ENCODE measurements at regions not wholly inside any gene's neighbourhood (a gene's known extent, or its start where the extent isn't known, plus 50 kb on each side); places are given as distances from the start of the nearest gene placed in this dataset.

DNA sequence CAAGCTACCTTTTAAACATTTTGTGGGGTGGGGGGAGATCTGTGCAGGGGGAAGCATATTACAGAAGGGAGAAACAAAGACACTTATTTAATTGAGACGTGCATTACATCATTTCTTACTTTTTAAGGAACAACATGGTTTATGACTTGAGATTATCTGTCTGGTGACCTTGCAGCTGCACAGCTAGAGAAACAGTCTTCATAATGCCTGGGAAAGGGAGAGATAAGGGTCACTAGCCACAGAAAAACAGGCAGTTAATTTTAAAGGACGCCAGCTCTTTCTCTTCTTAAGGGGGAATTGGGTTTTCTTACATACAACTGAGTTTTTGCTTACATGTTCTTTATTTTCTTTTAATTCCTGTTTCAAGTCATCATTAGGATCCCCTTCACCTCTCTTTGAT is 147.9 kb downstream of the SST start (continued):
- peak; percentile 62; the same call in 1 of the 2 replicates for TF ChIP-seq MYBL2 (IDR thresholded peaks at IDR 0.05; ENCODE audit: low read depth)
- TF ChIP-seq MYBL2 (CRISPR knock-in tag; IDR thresholded peaks at IDR 0.05; ENCODE audit: borderline replicate concordance), result no peak
- peak; percentile 66 for TF ChIP-seq ZNF644 (tag; IDR thresholded peaks at IDR 0.05; ENCODE audit: low read depth)
- no peak for TF ChIP-seq FIP1L1 (IDR thresholded peaks at IDR 0.05; ENCODE audit: low read depth, low read length, poor library complexity, severe bottlenecking)
- no peak for TF ChIP-seq PTRF (tag; IDR thresholded peaks at IDR 0.05)
- TF ChIP-seq SMARCC2 (IDR thresholded peaks at IDR 0.05; ENCODE audit: low read depth), result peak; percentile 53; the same call in 1 of the 2 replicates
- peak; percentile 21 to 22; a peak in 1 of 4 replicates for TF ChIP-seq RAD21 (CRISPR knock-in tag; conservative IDR thresholded peaks at IDR 0.05 in 1 of 2, IDR thresholded peaks at IDR 0.05 in 1 of 2)
- TF ChIP-seq ZNF584 (CRISPR knock-in tag; IDR thresholded peaks at IDR 0.05; ENCODE audit: low read depth), result no peak
- no peak for TF ChIP-seq RFX7 (CRISPR knock-in tag; IDR thresholded peaks at IDR 0.05)
- TF ChIP-seq SRSF1 (IDR thresholded peaks at IDR 0.05; ENCODE audit: low read depth, low read length), result no peak
- TF ChIP-seq, protein P1, sequence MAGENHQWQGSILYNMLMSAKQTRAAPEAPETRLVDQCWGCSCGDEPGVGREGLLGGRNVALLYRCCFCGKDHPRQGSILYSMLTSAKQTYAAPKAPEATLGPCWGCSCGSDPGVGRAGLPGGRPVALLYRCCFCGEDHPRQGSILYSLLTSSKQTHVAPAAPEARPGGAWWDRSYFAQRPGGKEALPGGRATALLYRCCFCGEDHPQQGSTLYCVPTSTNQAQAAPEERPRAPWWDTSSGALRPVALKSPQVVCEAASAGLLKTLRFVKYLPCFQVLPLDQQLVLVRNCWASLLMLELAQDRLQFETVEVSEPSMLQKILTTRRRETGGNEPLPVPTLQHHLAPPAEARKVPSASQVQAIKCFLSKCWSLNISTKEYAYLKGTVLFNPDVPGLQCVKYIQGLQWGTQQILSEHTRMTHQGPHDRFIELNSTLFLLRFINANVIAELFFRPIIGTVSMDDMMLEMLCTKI (IDR thresholded peaks at IDR 0.05; ENCODE audit: partially characterized antibody), result no peak
- no peak for TF ChIP-seq ZBTB1 (CRISPR knock-in tag; IDR thresholded peaks at IDR 0.05; ENCODE audit: borderline replicate concordance, low read depth)
- TF ChIP-seq, protein P2, sequence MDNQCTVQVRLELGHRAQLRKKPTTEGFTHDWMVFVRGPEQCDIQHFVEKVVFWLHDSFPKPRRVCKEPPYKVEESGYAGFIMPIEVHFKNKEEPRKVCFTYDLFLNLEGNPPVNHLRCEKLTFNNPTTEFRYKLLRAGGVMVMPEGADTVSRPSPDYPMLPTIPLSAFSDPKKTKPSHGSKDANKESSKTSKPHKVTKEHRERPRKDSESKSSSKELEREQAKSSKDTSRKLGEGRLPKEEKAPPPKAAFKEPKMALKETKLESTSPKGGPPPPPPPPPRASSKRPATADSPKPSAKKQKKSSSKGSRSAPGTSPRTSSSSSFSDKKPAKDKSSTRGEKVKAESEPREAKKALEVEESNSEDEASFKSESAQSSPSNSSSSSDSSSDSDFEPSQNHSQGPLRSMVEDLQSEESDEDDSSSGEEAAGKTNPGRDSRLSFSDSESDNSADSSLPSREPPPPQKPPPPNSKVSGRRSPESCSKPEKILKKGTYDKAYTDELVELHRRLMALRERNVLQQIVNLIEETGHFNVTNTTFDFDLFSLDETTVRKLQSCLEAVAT (IDR thresholded peaks at IDR 0.05), result peak in 1 of 2 experiments; percentile 42; a peak in 1 of 4 replicates
- TF ChIP-seq FOXM1 (IDR thresholded peaks at IDR 0.05; ENCODE audit: low read depth), result peak; percentile 91
- TF ChIP-seq FOXM1 (CRISPR knock-in tag; IDR thresholded peaks at IDR 0.05; ENCODE audit: low read depth), result no peak
- peak; percentile 45; the same call in 1 of the 2 replicates for TF ChIP-seq POLR2H (tag; IDR thresholded peaks at IDR 0.05; ENCODE audit: low read depth)
- peak; percentile 92 for TF ChIP-seq TCF3 (CRISPR knock-in tag; IDR thresholded peaks at IDR 0.05)
- no peak for TF ChIP-seq NR4A1 (CRISPR knock-in tag; IDR thresholded peaks at IDR 0.05)
- no peak for TF ChIP-seq NR4A1 (tag; IDR thresholded peaks at IDR 0.05)
- no peak for TF ChIP-seq ZFP36 (IDR thresholded peaks at IDR 0.05; ENCODE audit: low read depth, low read length, partially characterized antibody)
- TF ChIP-seq MXD1 (CRISPR knock-in tag; IDR thresholded peaks at IDR 0.05; ENCODE audit: borderline replicate concordance, poor library complexity, severe bottlenecking), result no peak
- no peak for TF ChIP-seq ELK3 (CRISPR knock-in tag; IDR thresholded peaks at IDR 0.05)
- no peak for TF ChIP-seq HNRNPUL1 (IDR thresholded peaks at IDR 0.05; ENCODE audit: low read length)
- peak in 1 of 2 experiments; percentile 37; a peak in 2 of 4 replicates for TF ChIP-seq ARNT (IDR thresholded peaks at IDR 0.05)
- TF ChIP-seq ATF4 (CRISPR knock-in tag; IDR thresholded peaks at IDR 0.05), result peak; percentile 81

Data from K562 (cell line).